Ishikawa (cell line): ENCODE measurements at regions not wholly inside any gene's neighbourhood (a gene's known extent, or its start where the extent isn't known, plus 50 kb on each side); places are given as distances from the start of the nearest gene placed in this dataset.

Source experiments
- CEBPB ChIP-seq: IDR thresholded peaks from 2 replicates; pipeline ENCODE4 v1.6.1; 2012
- CREB1 ChIP-seq: IDR thresholded peaks from 2 replicates; pipeline ENCODE4 v1.6.1; 2012; ENCODE audit warnings: low read depth
- EGR1 ChIP-seq: IDR thresholded peaks from 2 replicates; pipeline ENCODE4 v1.6.1; 2012
- EP300 ChIP-seq: IDR thresholded peaks from 2 replicates; pipeline ENCODE4 v1.6.1; 2012; ENCODE audit warnings: borderline replicate concordance
- FOXM1 ChIP-seq: IDR thresholded peaks from 2 replicates; pipeline ENCODE4 v1.6.1; 2012; ENCODE audit warnings: low read depth, borderline replicate concordance
- NFIC ChIP-seq: IDR thresholded peaks from 2 replicates; pipeline ENCODE4 v1.6.1; 2012
- RAD21 ChIP-seq: IDR thresholded peaks from 2 replicates; pipeline ENCODE4 v1.6.1; 2012; ENCODE audit warnings: low read depth
- TAF1 ChIP-seq: IDR thresholded peaks from 2 replicates; pipeline ENCODE4 v1.6.1; 2012; ENCODE audit warnings: low read depth, mild to moderate bottlenecking
- TCF12 ChIP-seq: IDR thresholded peaks from 2 replicates; pipeline ENCODE4 v1.6.1; 2012; ENCODE audit warnings: low read depth
- TEAD4 ChIP-seq: IDR thresholded peaks from 2 replicates; pipeline ENCODE4 v1.6.1; 2012
- YY1 ChIP-seq: IDR thresholded peaks from 2 replicates; pipeline ENCODE4 v1.6.1; 2012; ENCODE audit warnings: low read depth
- ZBTB7A ChIP-seq: IDR thresholded peaks from 2 replicates; pipeline ENCODE4 v1.6.1; 2012; ENCODE audit warnings: low read depth
- TF ChIP-seq, protein P1 (sequence below): IDR thresholded peaks from 2 replicates; pipeline ENCODE4 v1.6.1; 2012; ENCODE audit warnings: low read depth, mild to moderate bottlenecking
- TF ChIP-seq, protein P2 (sequence below): IDR thresholded peaks from 2 replicates; pipeline ENCODE4 v1.6.1; 2012
- TF ChIP-seq, protein P3 (sequence below): IDR thresholded peaks from 2 replicates; pipeline ENCODE4 v1.6.1; 2012

DNA sequence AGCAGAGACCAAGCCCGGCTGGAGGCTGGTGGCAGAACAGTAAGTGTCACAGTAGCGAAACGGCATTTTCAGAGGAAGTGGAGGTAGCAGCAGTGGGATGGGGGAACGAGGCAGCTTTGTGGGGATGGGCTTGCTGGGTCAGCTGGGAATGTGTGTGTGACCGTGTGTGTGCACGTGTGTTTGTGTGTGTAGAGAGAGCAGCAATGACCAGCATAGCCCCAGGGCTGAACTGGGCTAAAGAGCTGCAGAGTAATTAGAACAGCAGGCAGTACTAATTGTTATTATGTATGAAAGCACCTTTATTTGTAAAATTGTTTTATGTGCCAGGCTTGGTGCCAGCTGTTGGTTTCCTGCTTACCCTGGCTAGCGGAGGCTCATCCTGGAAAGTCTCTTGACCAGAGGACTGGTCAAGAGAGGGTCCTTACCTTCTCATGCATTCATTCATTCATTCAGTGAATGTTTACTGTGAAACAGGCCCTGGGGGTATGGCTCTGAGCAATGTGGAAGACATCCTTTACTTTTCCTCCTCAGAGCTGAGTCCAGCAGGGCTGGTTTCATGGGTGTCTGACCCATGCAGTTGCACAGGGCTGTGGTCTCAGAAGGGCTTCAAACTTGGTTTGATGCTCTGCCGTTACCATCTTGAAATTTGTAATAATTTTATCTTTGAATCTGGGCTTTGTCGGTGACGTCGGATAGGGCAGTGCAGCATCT, 184.6 kb downstream of the SEC23IP start:
- TF ChIP-seq ZBTB7A: no peak
- no peak for TF ChIP-seq FOXM1

DNA sequence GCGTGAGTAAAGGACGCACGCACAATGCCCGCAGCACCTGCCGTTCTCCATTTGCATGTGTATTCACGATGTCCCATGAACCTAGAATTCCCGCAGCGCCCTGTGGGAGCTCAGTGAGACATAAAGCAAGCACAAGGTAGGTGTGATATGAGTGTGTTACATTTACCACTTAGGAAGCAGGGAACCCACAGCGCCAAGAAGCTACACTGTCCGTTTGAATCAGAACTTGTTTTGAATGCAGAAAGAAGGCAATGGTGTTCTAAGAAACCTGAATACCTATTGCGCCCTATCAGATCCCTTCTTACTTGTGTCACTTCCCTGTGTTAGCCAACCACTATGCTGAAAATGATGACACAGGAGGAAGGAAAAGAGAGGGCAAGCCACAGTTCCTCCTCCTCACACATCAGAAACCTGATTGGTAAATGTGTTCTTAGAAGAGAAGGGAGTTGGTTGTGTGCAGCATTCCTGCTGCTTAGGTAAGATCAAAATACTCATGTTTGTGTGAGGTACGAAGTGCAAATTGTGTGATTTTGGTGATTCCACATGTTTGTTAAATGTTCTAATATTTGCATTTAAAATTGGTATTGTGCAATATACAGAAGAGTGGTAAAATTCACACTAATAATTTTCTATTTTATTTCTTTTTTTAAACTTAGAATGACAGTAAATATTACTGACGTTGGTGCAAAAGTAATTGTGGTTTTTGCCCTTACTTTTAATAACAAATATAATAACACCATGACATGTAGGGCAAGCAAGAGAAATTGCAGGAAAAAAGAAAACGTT, 185.4 kb downstream of the SEC23IP start:
- TF ChIP-seq EP300 (no peak), ZBTB7A (no peak), NFIC (no peak), FOXM1 (no peak), TEAD4 (no peak), TCF12 (no peak), CREB1 (no peak), YY1 (no peak), CEBPB (no peak), EGR1 (no peak), RAD21 (no peak), TAF1 (no peak)
- TF ChIP-seq, protein P1, sequence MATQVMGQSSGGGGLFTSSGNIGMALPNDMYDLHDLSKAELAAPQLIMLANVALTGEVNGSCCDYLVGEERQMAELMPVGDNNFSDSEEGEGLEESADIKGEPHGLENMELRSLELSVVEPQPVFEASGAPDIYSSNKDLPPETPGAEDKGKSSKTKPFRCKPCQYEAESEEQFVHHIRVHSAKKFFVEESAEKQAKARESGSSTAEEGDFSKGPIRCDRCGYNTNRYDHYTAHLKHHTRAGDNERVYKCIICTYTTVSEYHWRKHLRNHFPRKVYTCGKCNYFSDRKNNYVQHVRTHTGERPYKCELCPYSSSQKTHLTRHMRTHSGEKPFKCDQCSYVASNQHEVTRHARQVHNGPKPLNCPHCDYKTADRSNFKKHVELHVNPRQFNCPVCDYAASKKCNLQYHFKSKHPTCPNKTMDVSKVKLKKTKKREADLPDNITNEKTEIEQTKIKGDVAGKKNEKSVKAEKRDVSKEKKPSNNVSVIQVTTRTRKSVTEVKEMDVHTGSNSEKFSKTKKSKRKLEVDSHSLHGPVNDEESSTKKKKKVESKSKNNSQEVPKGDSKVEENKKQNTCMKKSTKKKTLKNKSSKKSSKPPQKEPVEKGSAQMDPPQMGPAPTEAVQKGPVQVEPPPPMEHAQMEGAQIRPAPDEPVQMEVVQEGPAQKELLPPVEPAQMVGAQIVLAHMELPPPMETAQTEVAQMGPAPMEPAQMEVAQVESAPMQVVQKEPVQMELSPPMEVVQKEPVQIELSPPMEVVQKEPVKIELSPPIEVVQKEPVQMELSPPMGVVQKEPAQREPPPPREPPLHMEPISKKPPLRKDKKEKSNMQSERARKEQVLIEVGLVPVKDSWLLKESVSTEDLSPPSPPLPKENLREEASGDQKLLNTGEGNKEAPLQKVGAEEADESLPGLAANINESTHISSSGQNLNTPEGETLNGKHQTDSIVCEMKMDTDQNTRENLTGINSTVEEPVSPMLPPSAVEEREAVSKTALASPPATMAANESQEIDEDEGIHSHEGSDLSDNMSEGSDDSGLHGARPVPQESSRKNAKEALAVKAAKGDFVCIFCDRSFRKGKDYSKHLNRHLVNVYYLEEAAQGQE: no peak
- TF ChIP-seq, protein P2, sequence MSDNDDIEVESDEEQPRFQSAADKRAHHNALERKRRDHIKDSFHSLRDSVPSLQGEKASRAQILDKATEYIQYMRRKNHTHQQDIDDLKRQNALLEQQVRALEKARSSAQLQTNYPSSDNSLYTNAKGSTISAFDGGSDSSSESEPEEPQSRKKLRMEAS: no peak
- TF ChIP-seq, protein P3, sequence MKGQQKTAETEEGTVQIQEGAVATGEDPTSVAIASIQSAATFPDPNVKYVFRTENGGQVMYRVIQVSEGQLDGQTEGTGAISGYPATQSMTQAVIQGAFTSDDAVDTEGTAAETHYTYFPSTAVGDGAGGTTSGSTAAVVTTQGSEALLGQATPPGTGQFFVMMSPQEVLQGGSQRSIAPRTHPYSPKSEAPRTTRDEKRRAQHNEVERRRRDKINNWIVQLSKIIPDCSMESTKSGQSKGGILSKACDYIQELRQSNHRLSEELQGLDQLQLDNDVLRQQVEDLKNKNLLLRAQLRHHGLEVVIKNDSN: no peak

DNA sequence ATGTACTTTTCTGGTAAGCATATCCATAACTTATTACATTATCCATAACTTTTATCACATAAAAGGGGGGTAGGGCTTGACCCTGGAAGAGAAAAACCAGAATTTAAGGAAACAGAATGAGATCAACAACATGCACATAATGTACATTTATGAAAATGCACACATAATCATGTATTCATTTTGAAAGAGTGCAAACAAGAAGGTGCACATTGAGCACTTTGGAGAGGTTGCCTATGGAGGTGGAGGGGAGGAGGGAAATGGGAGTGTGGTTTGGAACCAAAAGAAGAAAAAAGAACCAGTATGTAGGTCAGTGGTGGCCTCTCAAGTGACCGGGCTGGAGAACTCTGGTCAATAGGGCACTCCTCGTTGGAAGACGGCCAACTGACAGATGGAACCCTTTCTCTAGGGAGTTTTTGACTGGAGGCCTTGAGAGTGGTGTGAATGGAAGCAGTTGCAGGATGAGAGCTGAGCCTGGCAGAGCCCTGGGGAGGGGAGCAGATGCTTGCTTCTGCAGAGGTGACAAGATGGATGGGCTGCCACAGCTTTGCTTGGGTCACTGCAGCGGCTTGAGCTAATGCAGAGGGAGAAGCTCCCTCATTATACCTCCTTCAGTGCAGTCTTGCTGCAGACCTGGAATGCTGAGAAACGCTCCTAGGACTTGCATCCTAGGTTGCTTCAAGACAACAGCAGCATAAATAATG, 192.7 kb downstream of the SEC23IP start:
- TF ChIP-seq EGR1 (no peak), ZBTB7A (no peak), EP300 (no peak), CREB1 (no peak), TAF1 (no peak), FOXM1 (no peak), RAD21 (no peak), YY1 (no peak), TCF12 (no peak), CEBPB (no peak)
- TF ChIP-seq, protein P2: no peak
- TF ChIP-seq, protein P1: no peak
- TF ChIP-seq, protein P3: no peak

DNA sequence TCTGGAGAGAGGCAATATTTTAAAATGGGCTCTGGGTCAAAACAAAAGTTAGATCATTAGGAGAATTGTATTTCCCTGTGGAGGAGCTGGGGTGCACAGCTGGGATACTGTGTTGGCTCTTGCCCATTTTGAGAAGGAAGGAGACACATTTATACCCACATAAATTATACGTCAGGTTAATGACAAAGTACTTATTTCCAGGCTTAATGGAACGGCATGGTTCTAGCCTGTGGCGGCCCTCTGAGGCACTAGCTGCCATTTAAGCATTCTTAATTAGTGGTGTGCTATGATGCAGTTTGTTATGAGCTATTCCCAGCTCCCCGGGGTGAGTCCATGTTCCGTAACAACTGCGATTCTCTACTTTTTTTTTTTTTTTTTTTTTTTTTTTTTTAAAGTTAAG, 193.5 kb downstream of the SEC23IP start:
- no peak for TF ChIP-seq RAD21
- no peak for TF ChIP-seq TEAD4
- TF ChIP-seq, protein P1: no peak
- no peak for TF ChIP-seq NFIC
- TF ChIP-seq, protein P2: no peak
- no peak for TF ChIP-seq CREB1
- no peak for TF ChIP-seq FOXM1
- no peak for TF ChIP-seq YY1
- no peak for TF ChIP-seq EP300
- TF ChIP-seq, protein P3: no peak
- no peak for TF ChIP-seq TCF12
